ENCODE measurements at regions not wholly inside any gene's neighbourhood (a gene's known extent, or its start where the extent isn't known, plus 50 kb on each side); places are given as distances from the start of the nearest gene placed in this dataset.
"Not testable (repeated sequence)": the region's sequence is repeated elsewhere in the genome, so short reads cannot be mapped to it uniquely, and the experiment has no call there.

GRCh38 chr1:221961532-221962292 is 219.8 kb upstream of the DUSP10 start:
- peaks cover 12% of the 10 kb centered on the region; the same call in 1 of the 2 replicates for H3K4me1 ChIP-seq (ENCODE audit: insufficient read depth, low read length)
- H3K4me3 ChIP-seq (ENCODE audit: low read length): no peak overlapping the region
- no peak overlapping the region for H3K27ac ChIP-seq (ENCODE audit: low read length)
- H3K9me3 ChIP-seq (ENCODE audit: insufficient read depth, low read depth, low read length): no peaks in the 10 kb centered on the region
- no peak overlapping the region for H3K9ac ChIP-seq (ENCODE audit: low read depth, low read length)
- H3K27me3 ChIP-seq (ENCODE audit: insufficient read depth, low read length): no peaks in the 10 kb centered on the region
- H3K36me3 ChIP-seq (ENCODE audit: insufficient read depth, low read depth, low read length): no peaks in the 10 kb centered on the region

GRCh38 chr1:221958161-221958562 is 216.3 kb upstream of the DUSP10 start:
- not testable (repeated sequence) for H3K36me3 ChIP-seq (ENCODE audit: insufficient read depth, low read depth, low read length); H3K9ac ChIP-seq (ENCODE audit: low read depth, low read length); H3K9me3 ChIP-seq (ENCODE audit: insufficient read depth, low read depth, low read length); H3K27me3 ChIP-seq (ENCODE audit: insufficient read depth, low read length); H3K4me1 ChIP-seq (ENCODE audit: insufficient read depth, low read length); H3K4me3 ChIP-seq (ENCODE audit: low read length); H3K27ac ChIP-seq (ENCODE audit: low read length)

GRCh38 chr1:221957350-221957749 is 215.5 kb upstream of the DUSP10 start:
- H3K9me3 ChIP-seq (ENCODE audit: insufficient read depth, low read depth, low read length); H3K4me3 ChIP-seq (ENCODE audit: low read length); H3K27me3 ChIP-seq (ENCODE audit: insufficient read depth, low read length); H3K4me1 ChIP-seq (ENCODE audit: insufficient read depth, low read length); H3K27ac ChIP-seq (ENCODE audit: low read length); H3K9ac ChIP-seq (ENCODE audit: low read depth, low read length); H3K36me3 ChIP-seq (ENCODE audit: insufficient read depth, low read depth, low read length): not testable (repeated sequence)

- Histone ChIP-seq H3K36me3 (ENCODE audit: insufficient read depth, low read depth, low read length) (no peaks in the 10 kb centered on the region), H3K27ac (ENCODE audit: low read length) (no peak overlapping the region), H3K27me3 (ENCODE audit: insufficient read depth, low read length) (no peaks in the 10 kb centered on the region), H3K4me1 (ENCODE audit: insufficient read depth, low read length) (no peaks in the 10 kb centered on the region), H3K9ac (ENCODE audit: low read depth, low read length) (no peak overlapping the region), H3K9me3 (ENCODE audit: insufficient read depth, low read depth, low read length) (no peaks in the 10 kb centered on the region; the same call in 1 of the 2 replicates), H3K4me3 (ENCODE audit: low read length) (no peak overlapping the region)
These were observed 208.1 kb upstream of the DUSP10 start for GRCh38 chr1:221949996-221950395.

GRCh38 chr1:221948459-221948858 is 206.6 kb upstream of the DUSP10 start:
- Histone ChIP-seq H3K9me3 (ENCODE audit: insufficient read depth, low read depth, low read length) (no peaks in the 10 kb centered on the region; the same call in 1 of the 2 replicates), H3K36me3 (ENCODE audit: insufficient read depth, low read depth, low read length) (no peaks in the 10 kb centered on the region), H3K4me3 (ENCODE audit: low read length) (no peak overlapping the region), H3K27ac (ENCODE audit: low read length) (no peak overlapping the region), H3K4me1 (ENCODE audit: insufficient read depth, low read length) (no peaks in the 10 kb centered on the region), H3K9ac (ENCODE audit: low read depth, low read length) (no peak overlapping the region), H3K27me3 (ENCODE audit: insufficient read depth, low read length) (no peaks in the 10 kb centered on the region)

GRCh38 chr1:221947731-221948130 is 205.8 kb upstream of the DUSP10 start:
- Histone ChIP-seq H3K27me3 (ENCODE audit: insufficient read depth, low read length) (no peaks in the 10 kb centered on the region), H3K36me3 (ENCODE audit: insufficient read depth, low read depth, low read length) (no peaks in the 10 kb centered on the region), H3K9me3 (ENCODE audit: insufficient read depth, low read depth, low read length) (no peaks in the 10 kb centered on the region; the same call in 1 of the 2 replicates), H3K4me1 (ENCODE audit: insufficient read depth, low read length) (no peaks in the 10 kb centered on the region), H3K9ac (ENCODE audit: low read depth, low read length) (no peak overlapping the region), H3K27ac (ENCODE audit: low read length) (no peak overlapping the region), H3K4me3 (ENCODE audit: low read length) (no peak overlapping the region)

- H3K9me3 ChIP-seq (ENCODE audit: insufficient read depth, low read depth, low read length): no peaks in the 10 kb centered on the region; the same call in 1 of the 2 replicates
- no peaks in the 10 kb centered on the region for H3K36me3 ChIP-seq (ENCODE audit: insufficient read depth, low read depth, low read length)
- no peak overlapping the region for H3K4me3 ChIP-seq (ENCODE audit: low read length)
- H3K4me1 ChIP-seq (ENCODE audit: insufficient read depth, low read length): no peaks in the 10 kb centered on the region
- H3K27me3 ChIP-seq (ENCODE audit: insufficient read depth, low read length): no peaks in the 10 kb centered on the region
- H3K9ac ChIP-seq (ENCODE audit: low read depth, low read length): no peak overlapping the region
- H3K27ac ChIP-seq (ENCODE audit: low read length): no peak overlapping the region
These were observed 204.9 kb upstream of the DUSP10 start for GRCh38 chr1:221946768-221947167.

- Histone ChIP-seq H3K9me3 (ENCODE audit: insufficient read depth, low read depth, low read length) (no peaks in the 10 kb centered on the region; the same call in 1 of the 2 replicates), H3K27me3 (ENCODE audit: insufficient read depth, low read length) (no peaks in the 10 kb centered on the region), H3K27ac (ENCODE audit: low read length) (no peak overlapping the region), H3K9ac (ENCODE audit: low read depth, low read length) (no peak overlapping the region), H3K4me1 (ENCODE audit: insufficient read depth, low read length) (no peaks in the 10 kb centered on the region), H3K36me3 (ENCODE audit: insufficient read depth, low read depth, low read length) (no peaks in the 10 kb centered on the region), H3K4me3 (ENCODE audit: low read length) (no peak overlapping the region)
These were observed 203.8 kb upstream of the DUSP10 start for GRCh38 chr1:221945669-221946068.

GRCh38 chr1:221944247-221944870 is 202.5 kb upstream of the DUSP10 start:
- Histone ChIP-seq H3K27ac (ENCODE audit: low read length) (no peak overlapping the region), H3K9ac (ENCODE audit: low read depth, low read length) (no peak overlapping the region), H3K4me1 (ENCODE audit: insufficient read depth, low read length) (no peaks in the 10 kb centered on the region), H3K9me3 (ENCODE audit: insufficient read depth, low read depth, low read length) (no peaks in the 10 kb centered on the region; the same call in 1 of the 2 replicates), H3K36me3 (ENCODE audit: insufficient read depth, low read depth, low read length) (no peaks in the 10 kb centered on the region), H3K4me3 (ENCODE audit: low read length) (no peak overlapping the region), H3K27me3 (ENCODE audit: insufficient read depth, low read length) (no peaks in the 10 kb centered on the region)

- Histone ChIP-seq H3K4me3 (ENCODE audit: low read length) (no peak overlapping the region), H3K27me3 (ENCODE audit: insufficient read depth, low read length) (no peaks in the 10 kb centered on the region), H3K9me3 (ENCODE audit: insufficient read depth, low read depth, low read length) (no peaks in the 10 kb centered on the region), H3K27ac (ENCODE audit: low read length) (no peak overlapping the region), H3K4me1 (ENCODE audit: insufficient read depth, low read length) (no peaks in the 10 kb centered on the region), H3K9ac (ENCODE audit: low read depth, low read length) (no peak overlapping the region), H3K36me3 (ENCODE audit: insufficient read depth, low read depth, low read length) (no peaks in the 10 kb centered on the region)
These were observed 198.7 kb upstream of the DUSP10 start for GRCh38 chr1:221940631-221941030.

- no peak overlapping the region for H3K27ac ChIP-seq (ENCODE audit: low read length)
These were observed 197.7 kb upstream of the DUSP10 start for GRCh38 chr1:221939607-221940006.

More at GRCh38 chr1:221939607-221940006, 197.7 kb upstream of the DUSP10 start:
- H3K27me3 ChIP-seq (ENCODE audit: insufficient read depth, low read length): no peaks in the 10 kb centered on the region
- H3K4me1 ChIP-seq (ENCODE audit: insufficient read depth, low read length): no peaks in the 10 kb centered on the region
- no peaks in the 10 kb centered on the region for H3K36me3 ChIP-seq (ENCODE audit: insufficient read depth, low read depth, low read length)
- H3K4me3 ChIP-seq (ENCODE audit: low read length): no peak overlapping the region
- no peak overlapping the region for H3K9ac ChIP-seq (ENCODE audit: low read depth, low read length)
- H3K9me3 ChIP-seq (ENCODE audit: insufficient read depth, low read depth, low read length): no peaks in the 10 kb centered on the region

Data from iPS-20b (cell line).